ENCODE measurements at regions not wholly inside any gene's neighbourhood (a gene's known extent, or its start where the extent isn't known, plus 50 kb on each side); places are given as distances from the start of the nearest gene placed in this dataset.

GRCh38 chr4:33073811-33074210, 2353.6 kb downstream of the PCDH7 start:
- no peak for TF ChIP-seq CTCF (IDR thresholded peaks at IDR 0.05)
- TF ChIP-seq POLR2A (IDR thresholded peaks at IDR 0.05) = no peak

Measured in right lobe of liver (tissue), 4 donors.